ENCODE measurements at regions not wholly inside any gene's neighbourhood (a gene's known extent, or its start where the extent isn't known, plus 50 kb on each side); places are given as distances from the start of the nearest gene placed in this dataset.

- WGBS, 4 donors: 19 to 48% (median 30%) methylated on average over 1 of the region's 1 CpG
- intact Hi-C loops (cut with DNase I): no loop called here
- no peaks in the 10 kb centered on the region for H3K36me3 ChIP-seq (replicated peaks in 1 of 2)
- H3K4me3 ChIP-seq: no peak overlapping the region
- H3K9me3 ChIP-seq (replicated peaks in 1 of 3): no peaks in the 10 kb centered on the region
- H3K27me3 ChIP-seq: no peaks in the 10 kb centered on the region
- H3K27ac ChIP-seq: no peak overlapping the region
- no peak for DNase-seq
- H3K4me1 ChIP-seq (replicated peaks in 1 of 2): no peaks in the 10 kb centered on the region
- no peak for TF ChIP-seq POLR2A (IDR thresholded peaks at IDR 0.05)
- no peak for TF ChIP-seq CTCF (IDR thresholded peaks at IDR 0.05)
Measured at GRCh38 chr15:46496491-46497115, 861.8 kb downstream of the SQOR start.

GRCh38 chr15:46502667-46503066 is 867.8 kb downstream of the SQOR start:
- WGBS, 4 donors: 51 to 62% (median 56%) methylated on average over 3 of the region's 3 CpGs
- intact Hi-C loops (cut with DNase I): no loop called here

GRCh38 chr15:46518381-46518780 is 883.6 kb downstream of the SQOR start:
- Histone ChIP-seq H3K4me3 (no peak overlapping the region), H3K4me1 (replicated peaks in 1 of 2) (no peaks in the 10 kb centered on the region), H3K36me3 (replicated peaks in 1 of 2) (no peaks in the 10 kb centered on the region), H3K27ac (no peak overlapping the region), H3K27me3 (no peaks in the 10 kb centered on the region), H3K9me3 (replicated peaks in 1 of 3) (peaks cover 0 to 9% (median 0%) of the 10 kb centered on the region in 3 donors)
- intact Hi-C loops (cut with DNase I): no loop called here
- DNase-seq: no peak
- no peak for TF ChIP-seq CTCF (IDR thresholded peaks at IDR 0.05)
- TF ChIP-seq POLR2A (IDR thresholded peaks at IDR 0.05): no peak

More at GRCh38 chr15:46502667-46503066, 867.8 kb downstream of the SQOR start:
- Histone ChIP-seq H3K4me3 (no peak overlapping the region), H3K4me1 (replicated peaks in 1 of 2) (no peaks in the 10 kb centered on the region), H3K36me3 (replicated peaks in 1 of 2) (no peaks in the 10 kb centered on the region), H3K27me3 (no peaks in the 10 kb centered on the region), H3K9me3 (replicated peaks in 1 of 3) (no peaks in the 10 kb centered on the region), H3K27ac (no peak overlapping the region)
- no peak for DNase-seq
- TF ChIP-seq POLR2A (IDR thresholded peaks at IDR 0.05): no peak
- TF ChIP-seq CTCF (IDR thresholded peaks at IDR 0.05): peak in 3 of 6 experiments; percentile 17 to 32 (median 23)

- H3K27me3 ChIP-seq: no peaks in the 10 kb centered on the region
- 62 to 87% (median 83%) methylated on average over 1 of the region's 1 CpG for WGBS, 4 donors
- DNase-seq: no peak
- TF ChIP-seq POLR2A (IDR thresholded peaks at IDR 0.05) (no peak), CTCF (IDR thresholded peaks at IDR 0.05) (no peak)
- H3K27ac ChIP-seq: no peak overlapping the region
- H3K9me3 ChIP-seq (replicated peaks in 1 of 3): peaks cover 0 to 8% (median 0%) of the 10 kb centered on the region in 3 donors
- no peaks in the 10 kb centered on the region for H3K4me1 ChIP-seq (replicated peaks in 1 of 2)
- H3K4me3 ChIP-seq: no peak overlapping the region
- H3K36me3 ChIP-seq (replicated peaks in 1 of 2): no peaks in the 10 kb centered on the region
- intact Hi-C loops (cut with DNase I): no loop called here
Measured at GRCh38 chr15:46523701-46524100, 888.9 kb downstream of the SQOR start.

All from adrenal gland (tissue), 9 donors.